BJ (cell line): ENCODE measurements at regions not wholly inside any gene's neighbourhood (a gene's known extent, or its start where the extent isn't known, plus 50 kb on each side); places are given as distances from the start of the nearest gene placed in this dataset.
A peak's percentile ranks its signal among the peaks of the same experiment; 100 is the strongest.

ENCODE experiments used
- CTCF ChIA-PET: fragments of 350-600 bp; formaldehyde crosslinking; extraction: SDS; loops from one replicate; lab custom pipeline; 2021; ENCODE audit warnings: antibody characterized with exemption, inconsistent platforms; lab: Yijun Ruan, JAX
- POLR2A ChIA-PET: fragments of 300-600 bp; sonication (Branson Sonifier 250); formaldehyde crosslinking; extraction: SDS; loops from one replicate; lab custom pipeline; 2021; ENCODE audit warnings: antibody characterized with exemption; lab: Charles Lee
- DNase-seq: peaks from one replicate; pipeline ENCODE4 v3.0.0-alpha.2; 2011; ENCODE audit warnings: low read depth
- H3K27me3 ChIP-seq: 2 replicates; pipeline ENCODE4 v1.6.0; 2011; ENCODE audit warnings: low read length; ENCODE audit not compliant: control insufficient read depth, insufficient read depth
- H3K36me3 ChIP-seq: 2 replicates; pipeline ENCODE4 v1.5.1; 2011; ENCODE audit warnings: low read length; ENCODE audit not compliant: control insufficient read depth, insufficient read depth
- H3K4me3 ChIP-seq: 2 replicates; pipeline ENCODE4 v1.5.1; 2011; ENCODE audit warnings: low read depth, mild to moderate bottlenecking, control low read depth, low read length
- CTCF ChIP-seq: IDR thresholded peaks from 2 replicates; pipeline ENCODE4 v1.5.1; 2011; ENCODE audit warnings: low read depth, mild to moderate bottlenecking, control low read depth, inconsistent platforms, low read length, moderate library complexity; ENCODE audit not compliant: insufficient read depth

GRCh38 chr6:88378639-88379038, 212.5 kb upstream of the CNR1 start:
- Histone ChIP-seq H3K4me3 (no peak overlapping the region), H3K36me3 (no peaks in the 10 kb centered on the region), H3K27me3 (peaks cover 4% of the 10 kb centered on the region)
- ChIA-PET CTCF (no interaction called here), POLR2A (no interaction called here)
- DNase-seq: no peak
- no peak for TF ChIP-seq CTCF

- ChIA-PET POLR2A (no interaction called here), CTCF (no interaction called here)
- DNase-seq: no peak
- no peak for TF ChIP-seq CTCF
- Histone ChIP-seq H3K36me3 (no peaks in the 10 kb centered on the region), H3K27me3 (peaks cover 4% of the 10 kb centered on the region), H3K4me3 (no peak overlapping the region)
Observed at GRCh38 chr6:88377976-88378568, 211.9 kb upstream of the CNR1 start.

- Histone ChIP-seq H3K36me3 (no peaks in the 10 kb centered on the region), H3K27me3 (peaks cover 7% of the 10 kb centered on the region), H3K4me3 (no peak overlapping the region)
- peak; percentile 79 for DNase-seq
- POLR2A ChIA-PET: interaction anchor here (0.5 kb wide), 1 partner anchor 787 kb away, joined by 3 read pairs; no protein-coding TSS in a partner anchor
- no peak for TF ChIP-seq CTCF
- CTCF ChIA-PET: interaction anchor here (0.9 to 1.7 kb wide), 2 partner anchors 11 to 12 kb away, joined by 3 to 5 read pairs; no protein-coding TSS in a partner anchor
Observed at GRCh38 chr6:88376768-88377387, 210.7 kb upstream of the CNR1 start.

- POLR2A ChIA-PET: interaction anchor here (0.5 kb wide), 1 partner anchor 788 kb away, joined by 3 read pairs; no protein-coding TSS in a partner anchor
- CTCF ChIA-PET: interaction anchor here (0.9 to 1.7 kb wide), 2 partner anchors 10 to 12 kb away, joined by 3 to 5 read pairs; no protein-coding TSS in a partner anchor
- H3K36me3 ChIP-seq: no peaks in the 10 kb centered on the region
- peaks cover 9% of the 10 kb centered on the region for H3K27me3 ChIP-seq
- no peak overlapping the region for H3K4me3 ChIP-seq
- TF ChIP-seq CTCF: no peak
- DNase-seq: no peak
Observed at GRCh38 chr6:88376197-88376596, 210.1 kb upstream of the CNR1 start.

- no peak for DNase-seq
- H3K27me3 ChIP-seq: peaks cover 9% of the 10 kb centered on the region
- POLR2A ChIA-PET: interaction anchor here (0.6 kb wide), 1 partner anchor 469 kb away, joined by 7 read pairs; no protein-coding TSS in a partner anchor
- no peak for TF ChIP-seq CTCF
- H3K4me3 ChIP-seq: no peak overlapping the region
- no peaks in the 10 kb centered on the region for H3K36me3 ChIP-seq
- CTCF ChIA-PET: interaction anchor here (1.5 kb wide), 1 partner anchor 9 kb away, joined by 6 read pairs; no protein-coding TSS in a partner anchor
Observed at GRCh38 chr6:88374553-88374952, 208.4 kb upstream of the CNR1 start.
